Esophagus muscularis mucosa (tissue), 4 donors: ENCODE measurements at regions not wholly inside any gene's neighbourhood (a gene's known extent, or its start where the extent isn't known, plus 50 kb on each side); places are given as distances from the start of the nearest gene placed in this dataset.

Experiments used
- DNase-seq: peaks from one replicate; pipeline ENCODE4 v3.0.0-alpha.2; 2017; ENCODE audit errors: extremely low spot score
- H3K27ac ChIP-seq, 4 donors: fragments of 200-600 bp; sonication (generic); replicated peaks in 1 of 4; 1 replicate in 3 of 4; 2 replicates in 1 of 4; pipeline ENCODE4 v1.5.1; 2016 to 2019; ENCODE audit warnings: mild to moderate bottlenecking in 1 of 4
- H3K27me3 ChIP-seq, 4 donors: fragments of 200-600 bp; sonication (generic); one replicate each; pipeline versions ENCODE4 v1.5.1 to v1.6.0; 2016 to 2019
- H3K36me3 ChIP-seq, 4 donors: fragments of 200-600 bp; sonication (generic); one replicate each; pipeline ENCODE4 v1.5.1; 2016 to 2019
- H3K4me1 ChIP-seq, 4 donors: fragments of 200-600 bp; sonication (generic); one replicate each; pipeline ENCODE4 v1.5.1; 2016 to 2019
- H3K4me3 ChIP-seq, 4 donors: fragments of 200-600 bp; sonication (generic); 1 replicate in 2 of 4; 2 replicates in 2 of 4; pipeline ENCODE4 v1.5.1; 2016 to 2019; ENCODE audit warnings: mild to moderate bottlenecking in 4 of 4, moderate library complexity in 1 of 4
- H3K9me3 ChIP-seq, 4 donors: fragments of 200-600 bp; sonication (generic); 1 replicate in 3 of 4; 2 replicates in 1 of 4; pipeline ENCODE4 v1.5.1; 2016 to 2019
- EP300 ChIP-seq: sonication (generic); formaldehyde crosslinking; IDR thresholded peaks from one replicate; pipeline ENCODE4 v1.6.1; 2017; ENCODE audit warnings: antibody characterized with exemption
- POLR2A ChIP-seq: fragments of 450-650 bp; IDR thresholded peaks from one replicate; pipeline ENCODE4 v1.6.1; 2017; ENCODE audit warnings: antibody characterized with exemption, moderate library complexity, mild to moderate bottlenecking, low read depth
- POLR2AphosphoS5 ChIP-seq, 2 donors: sonication (generic); formaldehyde crosslinking; IDR thresholded peaks; one replicate each; pipeline ENCODE4 v1.6.1; 2017; ENCODE audit warnings: antibody characterized with exemption in 2 of 2
- WGBS: methylation state at CpG from one replicate; pipeline ENCODE4 v1.1.5; 2018; 5-methylcytosine and 5-hydroxymethylcytosine counted together
- intact Hi-C: fragments of 100-400 bp; cut with DNase I; formaldehyde crosslinking; loops from one replicate; pipeline ENCODE4 v1.15.1; 2023
- TF ChIP-seq, protein P1 (sequence below), 3 experiments: fragments of 200-600 bp in 2 of 3; fragments of 450-650 bp in 1 of 3; sonication (generic) in 2 of 3; IDR thresholded peaks; one replicate each; pipeline ENCODE4 v1.5.1; 2017 to 2019; ENCODE audit warnings: antibody characterized with exemption in 3 of 3, mild to moderate bottlenecking in 2 of 3, moderate library complexity in 1 of 3

GRCh38 chr16:86899757-86900156 lies 321.4 kb downstream of the FOXL1 start:
- Histone ChIP-seq H3K27me3 (peaks cover 0 to 22% (median 0%) of the 10 kb centered on the region in 4 donors), H3K4me1 (no peaks in the 10 kb centered on the region), H3K9me3 (no peaks in the 10 kb centered on the region), H3K36me3 (no peaks in the 10 kb centered on the region), H3K4me3 (no peak overlapping the region), H3K27ac (no peak overlapping the region)
- no peak for DNase-seq
- intact Hi-C loops, result no loop called here
- 70% methylated on average over 4 of the region's 4 CpGs for WGBS
- TF ChIP-seq, protein P1, sequence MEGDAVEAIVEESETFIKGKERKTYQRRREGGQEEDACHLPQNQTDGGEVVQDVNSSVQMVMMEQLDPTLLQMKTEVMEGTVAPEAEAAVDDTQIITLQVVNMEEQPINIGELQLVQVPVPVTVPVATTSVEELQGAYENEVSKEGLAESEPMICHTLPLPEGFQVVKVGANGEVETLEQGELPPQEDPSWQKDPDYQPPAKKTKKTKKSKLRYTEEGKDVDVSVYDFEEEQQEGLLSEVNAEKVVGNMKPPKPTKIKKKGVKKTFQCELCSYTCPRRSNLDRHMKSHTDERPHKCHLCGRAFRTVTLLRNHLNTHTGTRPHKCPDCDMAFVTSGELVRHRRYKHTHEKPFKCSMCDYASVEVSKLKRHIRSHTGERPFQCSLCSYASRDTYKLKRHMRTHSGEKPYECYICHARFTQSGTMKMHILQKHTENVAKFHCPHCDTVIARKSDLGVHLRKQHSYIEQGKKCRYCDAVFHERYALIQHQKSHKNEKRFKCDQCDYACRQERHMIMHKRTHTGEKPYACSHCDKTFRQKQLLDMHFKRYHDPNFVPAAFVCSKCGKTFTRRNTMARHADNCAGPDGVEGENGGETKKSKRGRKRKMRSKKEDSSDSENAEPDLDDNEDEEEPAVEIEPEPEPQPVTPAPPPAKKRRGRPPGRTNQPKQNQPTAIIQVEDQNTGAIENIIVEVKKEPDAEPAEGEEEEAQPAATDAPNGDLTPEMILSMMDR (IDR thresholded peaks at IDR 0.05), result no peak
- no peak for TF ChIP-seq POLR2AphosphoS5 (IDR thresholded peaks at IDR 0.05)
- no peak for TF ChIP-seq POLR2A
- no peak for TF ChIP-seq EP300

GRCh38 chr16:86901483-86901882 lies 323.1 kb downstream of the FOXL1 start:
- TF ChIP-seq POLR2AphosphoS5 (IDR thresholded peaks at IDR 0.05) (no peak), POLR2A (no peak)
- TF ChIP-seq, protein P1 (IDR thresholded peaks at IDR 0.05), result no peak
- Histone ChIP-seq H3K4me3 (no peak overlapping the region), H3K4me1 (no peaks in the 10 kb centered on the region), H3K9me3 (no peaks in the 10 kb centered on the region), H3K27me3 (peaks cover 0 to 16% (median 0%) of the 10 kb centered on the region in 4 donors), H3K36me3 (no peaks in the 10 kb centered on the region), H3K27ac (no peak overlapping the region)
- intact Hi-C loops, result no loop called here
- DNase-seq, result no peak
- 89% methylated on average over 6 of the region's 6 CpGs for WGBS

- Histone ChIP-seq H3K4me3 (no peak overlapping the region), H3K27me3 (peaks cover 0 to 26% (median 0%) of the 10 kb centered on the region in 4 donors), H3K9me3 (no peaks in the 10 kb centered on the region), H3K27ac (no peak overlapping the region), H3K36me3 (no peaks in the 10 kb centered on the region), H3K4me1 (no peaks in the 10 kb centered on the region)
- TF ChIP-seq EP300 (no peak), POLR2AphosphoS5 (IDR thresholded peaks at IDR 0.05) (no peak), POLR2A (no peak)
- TF ChIP-seq, protein P1 (IDR thresholded peaks at IDR 0.05), result no peak
- 88% methylated on average over 4 of the region's 4 CpGs for WGBS
- intact Hi-C loops, result no loop called here
- DNase-seq, result no peak
These were observed 324.3 kb downstream of the FOXL1 start for GRCh38 chr16:86902656-86903001.

DNA sequence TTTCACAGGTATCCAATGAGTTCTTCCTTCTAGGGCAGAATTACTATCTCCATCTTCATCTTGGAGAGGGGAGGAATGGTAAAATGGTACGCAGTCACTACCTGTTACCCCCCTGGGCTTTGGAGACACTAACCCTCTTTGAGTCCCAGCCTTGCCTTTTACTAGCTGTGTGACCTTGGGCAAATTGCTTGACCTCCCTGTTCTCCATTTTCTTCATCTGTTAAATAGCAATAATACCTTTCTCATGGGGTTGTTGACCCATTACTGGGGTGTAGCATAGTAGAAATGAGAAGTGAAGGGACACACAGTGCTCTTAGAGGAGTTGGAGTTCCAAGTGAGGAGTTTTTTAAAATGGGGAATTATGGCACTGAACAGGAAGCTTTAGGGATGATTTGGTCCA lies 324.7 kb downstream of the FOXL1 start:
- no peak for TF ChIP-seq POLR2AphosphoS5 (IDR thresholded peaks at IDR 0.05)
- TF ChIP-seq, protein P1 (IDR thresholded peaks at IDR 0.05), result no peak
- TF ChIP-seq POLR2A, result no peak
- TF ChIP-seq EP300, result no peak
- 100% methylated on average over 1 of the region's 1 CpG for WGBS
- DNase-seq, result no peak
- Histone ChIP-seq H3K4me3 (no peak overlapping the region), H3K27ac (no peak overlapping the region), H3K27me3 (peaks cover 0 to 31% (median 0%) of the 10 kb centered on the region in 4 donors), H3K9me3 (no peaks in the 10 kb centered on the region), H3K36me3 (no peaks in the 10 kb centered on the region), H3K4me1 (no peaks in the 10 kb centered on the region)
- intact Hi-C loops, result no loop called here

GRCh38 chr16:86905302-86905701 lies 327.0 kb downstream of the FOXL1 start:
- Histone ChIP-seq H3K27me3 (peaks cover 0 to 46% (median 0%) of the 10 kb centered on the region in 4 donors), H3K27ac (no peak overlapping the region), H3K4me3 (no peak overlapping the region), H3K4me1 (no peaks in the 10 kb centered on the region), H3K36me3 (no peaks in the 10 kb centered on the region), H3K9me3 (no peaks in the 10 kb centered on the region)
- DNase-seq, result no peak
- intact Hi-C loops, result no loop called here
- 76% methylated on average over 9 of the region's 9 CpGs for WGBS
- TF ChIP-seq, protein P1 (IDR thresholded peaks at IDR 0.05), result no peak
- TF ChIP-seq POLR2AphosphoS5 (IDR thresholded peaks at IDR 0.05), result no peak
- no peak for TF ChIP-seq EP300
- no peak for TF ChIP-seq POLR2A
